ENCODE measurements at regions not wholly inside any gene's neighbourhood (a gene's known extent, or its start where the extent isn't known, plus 50 kb on each side); places are given as distances from the start of the nearest gene placed in this dataset.

GRCh38 chr7:106987777-106988176 lies 56.7 kb upstream of the PRKAR2B start:
- H3K4me3 ChIP-seq (ENCODE audit: insufficient read length, low read depth) = no peak overlapping the region
- no peak for TF ChIP-seq YY1 (IDR thresholded peaks at IDR 0.05; ENCODE audit: insufficient read depth, insufficient read length)
- no peak for TF ChIP-seq ZNF274 (IDR thresholded peaks at IDR 0.05; ENCODE audit: low read depth, low read length)
- no peak for TF ChIP-seq SUZ12 (IDR thresholded peaks at IDR 0.05; ENCODE audit: extremely low read depth, insufficient read depth, insufficient read length)
- DNase-seq (ENCODE audit: low read depth, low spot score) = no peak
- H3K4me1 ChIP-seq (ENCODE audit: insufficient read depth, insufficient read length) = no peaks in the 10 kb centered on the region
- H3K27me3 ChIP-seq (ENCODE audit: insufficient read depth, insufficient read length) = no peaks in the 10 kb centered on the region
- H3K9ac ChIP-seq (ENCODE audit: insufficient read length, low read depth) = no peak overlapping the region
- H3K36me3 ChIP-seq (ENCODE audit: insufficient read depth, insufficient read length, low read length) = no peaks in the 10 kb centered on the region
- H3K9me3 ChIP-seq (ENCODE audit: insufficient read depth, low read length) = no peaks in the 10 kb centered on the region

DNA sequence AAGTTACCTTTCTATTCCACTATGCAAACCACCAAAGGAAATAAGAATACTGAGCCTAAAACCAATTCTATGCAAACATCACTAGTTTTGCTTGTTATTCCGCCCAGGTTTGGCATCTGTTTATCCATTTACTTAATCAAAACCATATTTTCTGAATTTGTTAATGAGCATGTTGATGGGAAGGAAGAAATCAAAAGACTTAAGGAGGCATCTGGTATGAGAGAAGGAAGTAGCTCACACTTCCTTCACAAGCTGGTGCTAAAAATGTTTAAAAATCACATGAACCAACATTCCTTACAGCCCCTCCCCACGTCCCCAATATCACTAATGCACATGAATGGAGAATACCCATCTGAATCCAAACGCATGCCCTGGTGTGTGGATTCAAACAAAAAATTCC lies 52.0 kb upstream of the PRKAR2B start:
- no peak for TF ChIP-seq SUZ12 (IDR thresholded peaks at IDR 0.05; ENCODE audit: extremely low read depth, insufficient read depth, insufficient read length)
- no peak for TF ChIP-seq ZNF274 (IDR thresholded peaks at IDR 0.05; ENCODE audit: low read depth, low read length)
- TF ChIP-seq YY1 (IDR thresholded peaks at IDR 0.05; ENCODE audit: insufficient read depth, insufficient read length) = no peak
- Histone ChIP-seq H3K4me1 (ENCODE audit: insufficient read depth, insufficient read length) (no peaks in the 10 kb centered on the region), H3K9me3 (ENCODE audit: insufficient read depth, low read length) (no peaks in the 10 kb centered on the region), H3K4me3 (ENCODE audit: insufficient read length, low read depth) (no peak overlapping the region), H3K9ac (ENCODE audit: insufficient read length, low read depth) (no peak overlapping the region), H3K27me3 (ENCODE audit: insufficient read depth, insufficient read length) (no peaks in the 10 kb centered on the region), H3K36me3 (ENCODE audit: insufficient read depth, insufficient read length, low read length) (no peaks in the 10 kb centered on the region)
- no peak for DNase-seq (ENCODE audit: low read depth, low spot score)
